ENCODE measurements at regions not wholly inside any gene's neighbourhood (a gene's known extent, or its start where the extent isn't known, plus 50 kb on each side); places are given as distances from the start of the nearest gene placed in this dataset.
"Not testable (repeated sequence)": the region's sequence is repeated elsewhere in the genome, so short reads cannot be mapped to it uniquely, and the experiment has no call there.

GRCh38 chr4:154907345-154908045, 126.4 kb downstream of the RBM46 start:
- intact Hi-C loops (cut with DNase I); H3K27me3 ChIP-seq; FAIRE-seq; H3K4me3 ChIP-seq; H3K9me3 ChIP-seq; H3K4me1 ChIP-seq; H3K36me3 ChIP-seq; H3K27ac ChIP-seq; DNase-seq; ATAC-seq: not testable (repeated sequence)
- WGBS, 2 donors, result 82% methylated on average over 17 of the region's 17 CpGs

GRCh38 chr4:154908168-154908567, 127.1 kb downstream of the RBM46 start:
- DNase-seq, result no peak
- intact Hi-C loops (cut with DNase I), result no loop called here
- Histone ChIP-seq H3K27me3 (no peaks in the 10 kb centered on the region), H3K4me3 (no peak overlapping the region), H3K36me3 (no peaks in the 10 kb centered on the region), H3K27ac (no peak overlapping the region), H3K4me1 (no peaks in the 10 kb centered on the region), H3K9me3 (no peaks in the 10 kb centered on the region)
- FAIRE-seq, result no peak
- no peak for TF ChIP-seq CTCF (IDR thresholded peaks at IDR 0.05)
- no peak for ATAC-seq
- 89 to 100% methylated on average over 1 of the region's 1 CpG for WGBS, 2 donors

GRCh38 chr4:154911097-154911496, 130.0 kb downstream of the RBM46 start:
- no peak for ATAC-seq
- no peak for TF ChIP-seq CTCF (IDR thresholded peaks at IDR 0.05)
- Histone ChIP-seq H3K4me1 (no peaks in the 10 kb centered on the region), H3K4me3 (no peak overlapping the region), H3K36me3 (no peaks in the 10 kb centered on the region), H3K27ac (no peak overlapping the region), H3K9me3 (no peaks in the 10 kb centered on the region), H3K27me3 (no peaks in the 10 kb centered on the region)
- FAIRE-seq, result no peak
- intact Hi-C loops (cut with DNase I), result no loop called here
- WGBS, 2 donors, result 43 to 61% methylated on average over 1 of the region's 1 CpG
- no peak for DNase-seq

- Histone ChIP-seq H3K4me3 (no peak overlapping the region), H3K9me3 (no peaks in the 10 kb centered on the region), H3K36me3 (no peaks in the 10 kb centered on the region), H3K27ac (no peak overlapping the region), H3K27me3 (no peaks in the 10 kb centered on the region), H3K4me1 (no peaks in the 10 kb centered on the region)
- WGBS, 2 donors, result 52 to 55% methylated on average over 3 of the region's 3 CpGs
- FAIRE-seq, result no peak
- intact Hi-C loops (cut with DNase I), result no loop called here
- no peak for DNase-seq
- TF ChIP-seq CTCF (IDR thresholded peaks at IDR 0.05), result no peak
- ATAC-seq, result no peak
These were observed 130.6 kb downstream of the RBM46 start for GRCh38 chr4:154911608-154912098.

- TF ChIP-seq CTCF (IDR thresholded peaks at IDR 0.05), result no peak
These were observed 135.0 kb downstream of the RBM46 start for GRCh38 chr4:154916068-154916467.

More at GRCh38 chr4:154916068-154916467, 135.0 kb downstream of the RBM46 start:
- ATAC-seq (no peak), DNase-seq (no peak), FAIRE-seq (no peak)
- no peaks in the 10 kb centered on the region for H3K4me1 ChIP-seq
- no peak overlapping the region for H3K4me3 ChIP-seq
- no peaks in the 10 kb centered on the region for H3K27me3 ChIP-seq
- H3K36me3 ChIP-seq, result no peaks in the 10 kb centered on the region
- H3K9me3 ChIP-seq, result no peaks in the 10 kb centered on the region
- intact Hi-C loops (cut with DNase I), result no loop called here
- 71 to 83% methylated on average over 3 of the region's 3 CpGs for WGBS, 2 donors
- no peak overlapping the region for H3K27ac ChIP-seq

Data from pancreas (tissue), 10 donors.